ENCODE measurements at regions not wholly inside any gene's neighbourhood (a gene's known extent, or its start where the extent isn't known, plus 50 kb on each side); places are given as distances from the start of the nearest gene placed in this dataset.

- no peaks in the 10 kb centered on the region for H3K79me2 ChIP-seq (ENCODE audit: insufficient read depth, low read length)
- H3K9ac ChIP-seq (ENCODE audit: insufficient read depth, low read depth, low read length) = no peak overlapping the region
- DNase-seq (ENCODE audit: low spot score) (no peak), ATAC-seq (no peak), FAIRE-seq (no peak)
- no TSS peak for BruUV-seq (replicated peaks)
- no peak overlapping the region for H3K4me3 ChIP-seq (replicated peaks in 1 of 3; ENCODE audit: insufficient read depth in 1 of 3, low read depth in 2 of 3, low read length in 3 of 3)
- TF ChIP-seq RORA (CRISPR knock-in tag; IDR thresholded peaks at IDR 0.05) = no peak
- TF ChIP-seq BORCS8-MEF2B (CRISPR knock-in tag; IDR thresholded peaks at IDR 0.05) = no peak
- TF ChIP-seq ZBTB4 (CRISPR knock-in tag; IDR thresholded peaks at IDR 0.05; ENCODE audit: borderline replicate concordance) = no peak
- TF ChIP-seq ZNF331 (CRISPR knock-in tag; IDR thresholded peaks at IDR 0.05) = no peak
- no peaks in the 10 kb centered on the region for H4K20me1 ChIP-seq (ENCODE audit: insufficient read depth, low read length)
- ChIA-PET CTCF (ENCODE audit: low intra/inter-chr PET ratio, low total read pairs) (no interaction called here), POLR2A (no interaction called here)
- no peak overlapping the region for H3K4me2 ChIP-seq (ENCODE audit: low read depth, low read length)
- H2AFZ ChIP-seq (ENCODE audit: low read length) = no peak overlapping the region
- intact Hi-C loops (cut with micrococcal nuclease; ENCODE audit: unreplicated experiment) (no loop called here), in situ Hi-C loops (cut with HindIII; ENCODE audit: extremely low pct_ligation_motif_present, low pct_unique_long_range_greater_than_20kb) (no loop called here)
- H3K4me1 ChIP-seq (ENCODE audit: insufficient read depth, low read length) = no peaks in the 10 kb centered on the region
- peaks cover 23% of the 10 kb centered on the region; the same call in 1 of the 2 replicates for H3K9me3 ChIP-seq (ENCODE audit: low read length)
- H3K27ac ChIP-seq (ENCODE audit: extremely low read length, insufficient read depth, low read length) = no peak overlapping the region
- H3K36me3 ChIP-seq (replicated peaks in 1 of 2; ENCODE audit: control insufficient read depth in 1 of 2, insufficient read depth in 2 of 2, low read length in 2 of 2) = no peaks in the 10 kb centered on the region
- H3K27me3 ChIP-seq (ENCODE audit: control insufficient read depth in 1 of 2, insufficient read depth in 2 of 2, low read length in 2 of 2) = no peaks in the 10 kb centered on the region
These were observed 266.3 kb upstream of the OLFM3 start for GRCh38 chr1:102262994-102263393.

GRCh38 chr1:102252731-102253505 lies 256.2 kb upstream of the OLFM3 start:
- DNase-seq (ENCODE audit: low spot score) (no peak), FAIRE-seq (no peak), ATAC-seq (no peak)
- 24% methylated on average over 4 of the region's 4 CpGs for WGBS (ENCODE audit: low lambda C conversion rate)
- intact Hi-C loops (cut with micrococcal nuclease; ENCODE audit: unreplicated experiment) = no loop called here
- TF ChIP-seq NFE2 (CRISPR knock-in tag; IDR thresholded peaks at IDR 0.05) = no peak
- no peak for TF ChIP-seq SRY (CRISPR knock-in tag; IDR thresholded peaks at IDR 0.05)
- TF ChIP-seq CC2D1A (CRISPR knock-in tag; IDR thresholded peaks at IDR 0.05) = no peak
- Histone ChIP-seq H4K20me1 (ENCODE audit: insufficient read depth, low read length) (no peaks in the 10 kb centered on the region), H2AFZ (ENCODE audit: low read length) (no peak overlapping the region), H3K36me3 (replicated peaks in 1 of 2; ENCODE audit: control insufficient read depth in 1 of 2, insufficient read depth in 2 of 2, low read length in 2 of 2) (no peaks in the 10 kb centered on the region), H3K4me1 (ENCODE audit: insufficient read depth, low read length) (no peaks in the 10 kb centered on the region), H3K9ac (ENCODE audit: insufficient read depth, low read depth, low read length) (no peak overlapping the region), H3K4me2 (ENCODE audit: low read depth, low read length) (no peak overlapping the region), H3K79me2 (ENCODE audit: insufficient read depth, low read length) (no peaks in the 10 kb centered on the region), H3K27me3 (ENCODE audit: control insufficient read depth in 1 of 2, insufficient read depth in 2 of 2, low read length in 2 of 2) (no peaks in the 10 kb centered on the region), H3K9me3 (ENCODE audit: low read length) (peaks cover 5% of the 10 kb centered on the region; the same call in 1 of the 2 replicates), H3K4me3 (replicated peaks in 1 of 3; ENCODE audit: insufficient read depth in 1 of 3, low read depth in 2 of 3, low read length in 3 of 3) (no peak overlapping the region), H3K27ac (ENCODE audit: extremely low read length, insufficient read depth, low read length) (no peak overlapping the region)
- ChIA-PET CTCF (ENCODE audit: low intra/inter-chr PET ratio, low total read pairs) (no interaction called here), POLR2A (no interaction called here)
- in situ Hi-C loops (cut with HindIII; ENCODE audit: extremely low pct_ligation_motif_present, low pct_unique_long_range_greater_than_20kb) = no loop called here
- BruUV-seq (replicated peaks) = no TSS peak
